Activated CD4-positive, alpha-beta T cell treated with anti-CD3 and anti-CD28 coated beads, Interleukin-2, amount 10 ng/mL, durations not matched to agents 7 days and 5 days (primary cell): ENCODE measurements at regions not wholly inside any gene's neighbourhood (a gene's known extent, or its start where the extent isn't known, plus 50 kb on each side); places are given as distances from the start of the nearest gene placed in this dataset.

ENCODE experiments used
- CTCF ChIA-PET: fragments of 350-600 bp; sonication (Branson Sonifier 250); formaldehyde crosslinking; loops from one replicate; lab custom pipeline; 2021; ENCODE audit warnings: antibody characterized with exemption; lab: Charles Lee
- POLR2A ChIA-PET: fragments of 350-600 bp; sonication (Branson Sonifier 250); formaldehyde crosslinking; loops from one replicate; lab custom pipeline; 2021; ENCODE audit warnings: antibody characterized with exemption; lab: Charles Lee
- DNase-seq: peaks from one replicate; pipeline ENCODE4 v3.0.0-alpha.2; 2020
- H3K27ac Mint-ChIP-seq: one replicate; pipeline ENCODE4 v1.8.0; 2021; ENCODE audit warnings: mild to moderate bottlenecking, moderate library complexity, mixed read lengths
- H3K27me3 Mint-ChIP-seq: one replicate; pipeline ENCODE4 v1.8.0; 2021; ENCODE audit warnings: mixed read lengths
- H3K36me3 Mint-ChIP-seq: one replicate; pipeline ENCODE4 v1.8.0; 2021; ENCODE audit warnings: low read depth, mixed read lengths
- H3K4me1 Mint-ChIP-seq: one replicate; pipeline ENCODE4 v1.8.0; 2021; ENCODE audit warnings: mixed read lengths
- H3K4me3 Mint-ChIP-seq: one replicate; pipeline ENCODE4 v1.8.0; 2021; ENCODE audit warnings: mild to moderate bottlenecking, moderate library complexity, mixed read lengths
- H3K9me3 Mint-ChIP-seq: one replicate; pipeline ENCODE4 v1.8.0; 2021; ENCODE audit warnings: mixed read lengths

- Mint-ChIP-seq H3K27ac (no peak overlapping the region), H3K36me3 (no peaks in the 10 kb centered on the region), H3K4me1 (no peaks in the 10 kb centered on the region), H3K27me3 (no peaks in the 10 kb centered on the region), H3K4me3 (no peak overlapping the region), H3K9me3 (peaks cover 5% of the 10 kb centered on the region)
- ChIA-PET POLR2A (no interaction called here), CTCF (no interaction called here)
- no peak for DNase-seq
Measured at GRCh38 chr2:21740484-21740883, 616.7 kb downstream of the TDRD15 start.

- Mint-ChIP-seq H3K4me1 (no peaks in the 10 kb centered on the region), H3K4me3 (no peak overlapping the region), H3K27ac (no peak overlapping the region), H3K36me3 (no peaks in the 10 kb centered on the region), H3K27me3 (no peaks in the 10 kb centered on the region), H3K9me3 (peaks cover 8% of the 10 kb centered on the region)
- POLR2A ChIA-PET, result no interaction called here
- no peak for DNase-seq
- CTCF ChIA-PET, result no interaction called here
Measured at GRCh38 chr2:21746499-21746898, 622.7 kb downstream of the TDRD15 start.

- Mint-ChIP-seq H3K27ac (no peak overlapping the region), H3K4me1 (no peaks in the 10 kb centered on the region), H3K27me3 (no peaks in the 10 kb centered on the region), H3K36me3 (no peaks in the 10 kb centered on the region), H3K9me3 (peaks cover 5% of the 10 kb centered on the region), H3K4me3 (no peak overlapping the region)
- POLR2A ChIA-PET, result no interaction called here
- CTCF ChIA-PET, result no interaction called here
- no peak for DNase-seq
Measured at GRCh38 chr2:21748501-21748900, 624.7 kb downstream of the TDRD15 start.

GRCh38 chr2:21754164-21754788 lies 630.5 kb downstream of the TDRD15 start:
- Mint-ChIP-seq H3K4me1 (no peaks in the 10 kb centered on the region), H3K4me3 (no peak overlapping the region), H3K27me3 (no peaks in the 10 kb centered on the region), H3K9me3 (no peaks in the 10 kb centered on the region), H3K36me3 (no peaks in the 10 kb centered on the region), H3K27ac (no peak overlapping the region)
- POLR2A ChIA-PET, result interaction anchor here (0.6 kb wide), 1 partner anchor 23 kb away, joined by 4 read pairs; no protein-coding TSS in a partner anchor
- CTCF ChIA-PET, result no interaction called here
- DNase-seq, result no peak

GRCh38 chr2:21757805-21758430 lies 634.1 kb downstream of the TDRD15 start:
- Mint-ChIP-seq H3K27ac (no peak overlapping the region), H3K27me3 (no peaks in the 10 kb centered on the region), H3K9me3 (no peaks in the 10 kb centered on the region), H3K4me3 (no peak overlapping the region), H3K36me3 (no peaks in the 10 kb centered on the region), H3K4me1 (no peaks in the 10 kb centered on the region)
- POLR2A ChIA-PET, result no interaction called here
- DNase-seq, result no peak
- CTCF ChIA-PET, result no interaction called here

GRCh38 chr2:21759819-21760218 lies 636.1 kb downstream of the TDRD15 start:
- no peak for DNase-seq
- no peaks in the 10 kb centered on the region for H3K27me3 Mint-ChIP-seq
- H3K27ac Mint-ChIP-seq, result no peak overlapping the region
- CTCF ChIA-PET, result no interaction called here
- no peaks in the 10 kb centered on the region for H3K4me1 Mint-ChIP-seq
- POLR2A ChIA-PET, result no interaction called here
- H3K36me3 Mint-ChIP-seq, result no peaks in the 10 kb centered on the region
- H3K9me3 Mint-ChIP-seq, result no peaks in the 10 kb centered on the region
- no peak overlapping the region for H3K4me3 Mint-ChIP-seq

- ChIA-PET POLR2A (no interaction called here), CTCF (no interaction called here)
- no peaks in the 10 kb centered on the region for H3K4me1 Mint-ChIP-seq
- H3K27me3 Mint-ChIP-seq, result no peaks in the 10 kb centered on the region
- H3K36me3 Mint-ChIP-seq, result no peaks in the 10 kb centered on the region
- H3K9me3 Mint-ChIP-seq, result no peaks in the 10 kb centered on the region
- H3K27ac Mint-ChIP-seq, result no peak overlapping the region
- H3K4me3 Mint-ChIP-seq, result no peak overlapping the region
- DNase-seq, result no peak
Measured at GRCh38 chr2:21761361-21761760, 637.6 kb downstream of the TDRD15 start.

GRCh38 chr2:21763501-21763900 lies 639.7 kb downstream of the TDRD15 start:
- ChIA-PET CTCF (no interaction called here), POLR2A (no interaction called here)
- Mint-ChIP-seq H3K4me3 (no peak overlapping the region), H3K9me3 (no peaks in the 10 kb centered on the region), H3K36me3 (no peaks in the 10 kb centered on the region), H3K4me1 (no peaks in the 10 kb centered on the region), H3K27me3 (no peaks in the 10 kb centered on the region), H3K27ac (no peak overlapping the region)
- no peak for DNase-seq

- no peak overlapping the region for H3K27ac Mint-ChIP-seq
- no peak overlapping the region for H3K4me3 Mint-ChIP-seq
- POLR2A ChIA-PET, result no interaction called here
- CTCF ChIA-PET, result no interaction called here
- no peaks in the 10 kb centered on the region for H3K9me3 Mint-ChIP-seq
- no peaks in the 10 kb centered on the region for H3K4me1 Mint-ChIP-seq
- DNase-seq, result no peak
- H3K27me3 Mint-ChIP-seq, result no peaks in the 10 kb centered on the region
- H3K36me3 Mint-ChIP-seq, result no peaks in the 10 kb centered on the region
Measured at GRCh38 chr2:21770787-21771186, 647.0 kb downstream of the TDRD15 start.

- CTCF ChIA-PET, result no interaction called here
- H3K36me3 Mint-ChIP-seq, result no peaks in the 10 kb centered on the region
Measured at GRCh38 chr2:21772624-21773023, 648.9 kb downstream of the TDRD15 start.

GRCh38 chr2:21773168-21773567 lies 649.4 kb downstream of the TDRD15 start:
- Mint-ChIP-seq H3K4me1 (no peaks in the 10 kb centered on the region), H3K27me3 (no peaks in the 10 kb centered on the region), H3K27ac (no peak overlapping the region), H3K36me3 (no peaks in the 10 kb centered on the region), H3K4me3 (no peak overlapping the region), H3K9me3 (no peaks in the 10 kb centered on the region)
- ChIA-PET POLR2A (no interaction called here), CTCF (no interaction called here)
- DNase-seq, result no peak

More at GRCh38 chr2:21772624-21773023, 648.9 kb downstream of the TDRD15 start:
- H3K4me3 Mint-ChIP-seq, result no peak overlapping the region
- H3K27ac Mint-ChIP-seq, result no peak overlapping the region
- POLR2A ChIA-PET, result no interaction called here
- H3K4me1 Mint-ChIP-seq, result no peaks in the 10 kb centered on the region
- H3K27me3 Mint-ChIP-seq, result no peaks in the 10 kb centered on the region
- DNase-seq, result no peak
- H3K9me3 Mint-ChIP-seq, result no peaks in the 10 kb centered on the region

- no peak for DNase-seq
- H3K9me3 Mint-ChIP-seq, result no peaks in the 10 kb centered on the region
- CTCF ChIA-PET, result no interaction called here
- no peak overlapping the region for H3K27ac Mint-ChIP-seq
- H3K4me3 Mint-ChIP-seq, result no peak overlapping the region
- no peaks in the 10 kb centered on the region for H3K4me1 Mint-ChIP-seq
- H3K36me3 Mint-ChIP-seq, result no peaks in the 10 kb centered on the region
- POLR2A ChIA-PET, result no interaction called here
- H3K27me3 Mint-ChIP-seq, result no peaks in the 10 kb centered on the region
Measured at GRCh38 chr2:21774691-21775368, 651.1 kb downstream of the TDRD15 start.

GRCh38 chr2:21779786-21780185 lies 656.0 kb downstream of the TDRD15 start:
- Mint-ChIP-seq H3K4me3 (no peak overlapping the region), H3K27me3 (no peaks in the 10 kb centered on the region), H3K4me1 (no peaks in the 10 kb centered on the region), H3K36me3 (no peaks in the 10 kb centered on the region), H3K27ac (no peak overlapping the region), H3K9me3 (no peaks in the 10 kb centered on the region)
- ChIA-PET POLR2A (no interaction called here), CTCF (interaction anchor here (0.5 kb wide), 1 partner anchor 581 kb away, joined by 3 read pairs; no protein-coding TSS in a partner anchor)
- DNase-seq, result no peak
